Fibroblast of skin of right quadriceps (primary cell): ENCODE measurements at regions not wholly inside any gene's neighbourhood (a gene's known extent, or its start where the extent isn't known, plus 50 kb on each side); places are given as distances from the start of the nearest gene placed in this dataset.

Experiments used
- DNase-seq: peaks from one replicate; pipeline ENCODE4 v3.0.0-alpha.2; 2013

DNA sequence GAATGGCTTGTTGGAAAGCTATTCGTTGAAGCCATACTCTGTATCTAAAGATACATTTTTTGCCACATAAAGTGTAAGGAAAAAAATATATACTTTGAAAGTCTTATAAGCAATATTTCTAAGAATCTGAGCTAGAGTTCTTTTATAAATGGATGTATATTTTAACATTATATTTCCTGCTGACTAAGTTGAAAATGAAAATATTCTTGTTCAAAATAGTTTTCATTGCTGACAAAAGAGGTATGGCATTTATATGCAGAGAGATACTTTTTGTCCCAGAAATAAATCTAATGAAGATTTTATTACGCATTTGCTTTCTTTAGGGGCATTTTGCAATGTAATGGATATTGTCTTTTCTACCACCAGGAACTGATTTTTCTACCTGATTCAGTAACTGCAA lies 834.9 kb downstream of the LRFN5 start:
- DNase-seq, result no peak

DNA sequence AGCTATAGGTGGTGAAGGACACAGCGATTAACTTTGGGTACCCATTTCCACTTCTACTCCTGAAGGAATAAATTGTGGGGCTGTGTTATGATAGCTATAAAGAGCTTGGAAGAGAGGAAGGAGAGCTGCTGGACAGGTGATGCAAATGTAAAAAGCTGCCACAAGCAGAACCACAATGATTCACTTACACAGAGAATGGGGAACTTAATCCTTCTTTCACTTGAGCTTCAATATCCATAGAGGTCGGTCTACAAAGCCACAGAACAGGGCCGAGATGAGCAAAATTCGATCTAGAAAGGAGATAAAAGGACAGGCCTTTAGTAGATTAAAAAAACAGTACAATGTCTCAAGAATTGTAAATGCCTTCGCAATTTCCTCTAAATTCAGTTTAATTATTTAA lies 831.1 kb downstream of the LRFN5 start:
- DNase-seq, result no peak

DNA sequence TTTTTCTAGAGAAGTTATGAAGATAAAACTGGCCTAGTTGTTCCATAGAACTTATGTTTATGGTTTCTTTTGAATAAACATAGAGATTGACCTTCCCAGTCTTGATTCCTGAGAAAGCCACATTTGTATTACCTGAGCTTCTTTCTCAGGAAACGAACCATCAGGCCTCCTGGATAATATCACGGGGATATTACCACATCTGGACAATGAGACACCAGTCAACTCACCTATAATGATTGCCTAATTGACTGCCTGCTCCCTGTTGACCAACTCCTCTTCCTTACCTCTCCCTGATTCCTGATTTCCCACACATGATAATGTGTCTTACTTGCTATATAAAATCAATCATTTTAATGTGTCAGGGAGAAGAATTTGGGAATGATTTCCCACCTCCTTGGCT lies 822.7 kb downstream of the LRFN5 start:
- DNase-seq, result no peak

DNA sequence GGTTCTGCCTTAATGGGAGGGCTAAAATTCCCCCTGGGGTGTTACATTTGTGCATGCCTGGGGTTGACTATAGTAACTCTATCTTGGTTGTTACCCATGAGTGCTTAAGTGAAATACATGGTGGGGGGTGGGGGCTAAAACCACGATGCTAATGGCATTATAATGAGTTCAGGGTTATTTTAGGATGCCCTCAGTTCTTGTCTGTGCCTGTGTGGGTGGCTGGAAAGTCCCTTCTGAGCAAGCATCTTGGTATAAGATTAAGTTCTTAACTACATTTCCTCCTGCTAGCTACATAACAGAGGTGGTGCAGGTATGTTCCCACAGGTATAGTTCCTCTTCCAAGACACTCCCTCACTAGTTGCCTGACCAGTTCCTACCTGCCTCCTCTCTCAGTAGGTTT lies 822.3 kb downstream of the LRFN5 start:
- DNase-seq, result no peak

DNA sequence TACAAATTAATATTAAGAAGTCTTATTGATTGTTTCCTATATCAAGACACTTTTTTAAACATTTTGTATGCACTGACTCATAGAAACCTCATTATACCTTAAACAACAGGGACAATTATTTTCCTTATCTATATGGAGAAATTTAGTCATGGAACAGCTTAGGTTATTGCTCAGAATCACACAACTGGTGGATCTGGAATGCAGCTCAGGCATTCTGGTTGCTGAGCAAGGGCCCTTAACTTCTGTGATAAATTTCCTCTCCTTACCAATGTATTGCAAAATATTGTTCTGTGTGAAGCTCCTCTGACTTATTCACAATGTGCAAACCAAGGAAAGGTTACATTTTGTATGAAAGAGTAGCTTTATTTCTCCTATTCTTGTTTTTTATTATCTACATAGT lies 817.8 kb downstream of the LRFN5 start:
- no peak for DNase-seq

- DNase-seq, result no peak
These were observed 814.9 kb downstream of the LRFN5 start for GRCh38 chr14:42421377-42422078.

DNA sequence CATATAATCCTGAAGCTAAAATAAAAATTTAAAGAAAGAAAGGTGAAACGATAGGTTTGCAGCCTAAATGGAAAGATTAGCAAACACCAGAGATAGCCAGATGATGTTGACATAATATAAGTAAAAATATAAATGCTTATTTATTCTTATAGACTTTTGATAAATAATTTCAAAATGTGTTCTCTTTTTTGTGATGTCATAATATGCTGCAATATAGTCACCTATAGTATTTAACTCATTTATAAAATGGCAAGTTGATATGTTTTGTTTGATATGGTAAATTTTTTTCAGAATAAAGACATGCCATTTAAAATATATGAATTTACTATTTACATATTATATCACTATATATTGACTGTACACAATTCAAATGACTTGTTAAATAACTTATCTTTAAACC lies 813.4 kb downstream of the LRFN5 start:
- no peak for DNase-seq

DNA sequence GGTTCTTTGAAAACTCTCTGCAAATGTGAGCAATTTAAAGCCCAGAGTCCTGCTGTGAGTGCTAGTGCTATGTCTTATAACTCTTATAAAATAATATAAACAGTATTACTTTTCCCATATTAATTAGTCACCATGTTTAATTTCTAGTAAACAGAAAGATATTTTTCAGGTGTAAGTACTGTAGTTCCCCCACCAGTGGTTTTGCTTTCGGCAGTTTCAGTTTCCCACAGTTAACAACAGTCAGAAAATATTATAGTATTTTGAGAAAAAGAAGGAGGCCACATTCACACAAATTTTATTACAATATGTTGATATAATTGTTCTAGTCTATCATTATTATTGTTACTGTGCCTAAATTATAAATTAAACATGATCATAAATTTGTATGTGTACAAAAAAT lies 800.5 kb downstream of the LRFN5 start:
- no peak for DNase-seq

DNA sequence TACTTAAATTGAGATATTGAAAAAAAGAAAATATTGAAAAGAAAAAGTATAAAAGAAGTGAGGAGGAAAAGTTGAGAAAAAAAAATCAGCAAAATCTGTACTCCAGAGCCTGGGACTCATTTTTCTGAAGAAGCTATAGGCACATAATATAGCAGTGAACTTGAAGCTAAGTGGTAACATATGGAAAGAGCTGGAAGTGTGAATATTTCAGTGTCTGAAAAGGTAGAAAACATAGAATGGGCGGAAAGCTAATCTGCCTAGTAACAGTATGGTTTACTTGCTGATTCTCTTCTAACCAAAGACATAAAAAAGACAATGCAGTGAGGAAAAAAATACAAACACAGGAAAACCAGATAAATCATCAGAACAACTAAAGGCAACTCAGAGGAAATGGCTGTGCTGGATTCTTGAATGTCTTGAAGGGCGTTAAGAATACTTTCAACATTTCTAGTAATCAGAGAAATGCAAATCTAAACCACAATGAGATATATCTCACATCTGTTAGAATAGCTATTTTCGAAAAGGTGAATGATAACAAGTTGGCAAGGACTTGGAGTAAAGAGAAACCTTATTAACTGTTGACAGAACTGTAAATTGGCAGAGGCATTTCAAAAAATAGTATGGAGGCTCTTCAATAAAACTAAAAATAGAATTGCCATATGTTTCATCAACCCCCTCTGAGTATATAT lies 784.6 kb downstream of the LRFN5 start:
- no peak for DNase-seq

DNA sequence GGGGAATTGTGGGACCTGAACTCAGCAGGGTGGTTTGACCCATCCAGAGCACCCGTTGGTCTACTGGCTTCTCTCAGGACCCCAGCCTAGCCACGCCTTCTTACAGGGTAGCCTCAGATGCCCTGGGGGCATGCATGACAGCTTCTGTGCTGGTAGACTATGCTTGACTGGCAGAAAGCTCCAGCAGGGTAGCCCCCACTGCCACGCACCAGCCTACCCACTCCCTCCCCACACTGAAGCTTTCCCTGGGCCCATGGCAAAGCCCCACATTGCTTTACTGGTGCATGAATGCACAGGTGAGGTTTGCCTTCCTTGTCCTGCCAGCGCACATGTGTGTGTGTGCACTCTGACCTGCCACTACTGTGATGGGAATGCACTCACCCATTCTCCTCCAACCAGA lies 772.2 kb downstream of the LRFN5 start:
- no peak for DNase-seq

DNA sequence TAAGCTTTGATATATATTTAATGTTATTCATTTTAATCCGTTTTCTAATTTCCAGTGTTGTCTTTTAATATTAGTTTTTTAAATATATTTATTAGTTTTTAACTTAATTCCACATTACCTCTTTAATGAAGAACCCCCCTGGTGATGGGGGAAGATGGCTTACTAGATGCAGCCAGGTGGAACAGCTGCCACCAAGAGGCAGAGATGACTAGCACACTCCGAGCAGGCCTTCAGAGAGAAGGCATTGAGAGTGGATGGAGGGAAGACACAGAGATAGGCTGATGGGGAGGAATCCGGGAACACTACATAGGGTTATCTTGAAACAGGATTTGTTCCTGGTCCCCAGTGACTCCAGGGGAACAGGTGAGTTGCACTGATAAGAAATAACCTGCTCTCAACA lies 771.6 kb downstream of the LRFN5 start:
- no peak for DNase-seq

DNA sequence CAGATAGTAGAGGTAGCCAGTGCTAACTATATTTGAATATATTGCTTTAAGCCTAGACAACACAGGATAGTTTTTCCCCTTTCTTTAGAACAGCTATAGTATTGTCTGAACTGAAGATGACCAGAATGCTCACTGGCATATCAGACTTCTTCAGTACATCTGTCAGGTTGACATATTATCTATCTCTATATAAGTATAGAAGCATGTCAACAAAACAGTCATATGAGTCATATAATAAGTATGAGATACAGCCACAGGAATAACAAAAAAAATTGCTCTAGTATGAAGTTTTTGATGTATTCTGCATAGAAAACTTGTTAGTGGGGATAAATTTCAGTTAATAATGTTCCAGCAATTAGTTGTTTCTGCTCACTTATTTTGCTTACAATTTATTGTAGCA lies 767.7 kb downstream of the LRFN5 start:
- no peak for DNase-seq

- no peak for DNase-seq
These were observed 763.4 kb downstream of the LRFN5 start for GRCh38 chr14:42370056-42370455.

- no peak for DNase-seq
These were observed 761.6 kb downstream of the LRFN5 start for GRCh38 chr14:42368234-42368633.

DNA sequence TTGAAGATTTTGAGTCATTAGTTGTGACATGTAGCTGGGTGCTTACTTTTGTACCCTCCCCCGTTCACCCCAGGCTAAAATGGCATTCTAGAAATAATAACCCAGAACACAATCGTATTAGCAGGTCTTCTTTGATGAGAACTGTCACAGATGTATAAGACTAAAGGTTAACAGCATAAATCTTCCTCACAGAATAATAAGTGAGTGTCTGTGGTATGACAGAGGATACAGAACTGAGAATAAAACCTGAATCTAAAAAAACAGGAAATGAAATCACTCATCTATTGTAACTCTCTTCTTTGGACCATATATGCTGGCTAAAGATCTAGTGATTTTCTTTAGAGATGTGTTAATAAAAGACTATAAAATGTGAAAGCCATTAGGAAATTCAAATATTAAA lies 746.6 kb downstream of the LRFN5 start:
- no peak for DNase-seq

DNA sequence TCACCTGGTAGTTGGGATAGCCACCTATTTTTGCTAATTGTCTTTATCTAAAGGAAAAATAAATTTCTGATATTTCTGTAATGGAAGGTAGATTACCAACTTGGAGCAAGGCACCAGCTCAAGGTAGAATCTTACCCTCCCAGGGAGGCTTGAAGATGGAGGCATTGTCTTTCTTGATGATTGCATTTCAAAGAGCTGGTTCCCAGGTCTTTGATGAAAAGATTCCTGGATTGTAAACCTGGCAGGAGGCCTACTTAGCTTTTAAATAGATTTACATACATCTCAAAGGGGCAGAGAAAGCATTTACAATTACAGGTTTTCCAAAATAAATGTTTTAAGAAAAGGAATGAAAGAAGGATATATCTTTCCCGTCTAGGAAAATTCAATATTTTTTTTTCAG lies 729.2 kb downstream of the LRFN5 start:
- no peak for DNase-seq

DNA sequence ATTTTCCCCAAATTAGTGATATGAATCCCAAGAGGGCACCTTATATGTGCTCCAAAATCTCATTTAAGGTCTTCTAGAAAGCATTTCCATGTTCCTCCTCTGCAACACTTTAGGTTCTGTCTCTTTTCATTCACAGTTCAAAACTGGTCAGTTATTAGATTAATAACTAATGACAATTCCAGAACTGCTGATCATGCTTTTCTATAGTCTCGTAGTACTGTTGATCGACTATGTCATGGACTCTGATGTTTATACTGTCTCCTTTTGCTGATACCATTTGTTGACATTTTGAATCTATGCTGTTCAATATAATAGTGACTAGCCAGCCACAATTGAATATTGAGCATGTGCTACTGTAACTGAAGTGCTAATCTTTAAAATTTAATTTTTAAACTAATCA lies 728.3 kb downstream of the LRFN5 start:
- no peak for DNase-seq

- DNase-seq, result no peak
These were observed 716.8 kb downstream of the LRFN5 start for GRCh38 chr14:42323426-42323825.

DNA sequence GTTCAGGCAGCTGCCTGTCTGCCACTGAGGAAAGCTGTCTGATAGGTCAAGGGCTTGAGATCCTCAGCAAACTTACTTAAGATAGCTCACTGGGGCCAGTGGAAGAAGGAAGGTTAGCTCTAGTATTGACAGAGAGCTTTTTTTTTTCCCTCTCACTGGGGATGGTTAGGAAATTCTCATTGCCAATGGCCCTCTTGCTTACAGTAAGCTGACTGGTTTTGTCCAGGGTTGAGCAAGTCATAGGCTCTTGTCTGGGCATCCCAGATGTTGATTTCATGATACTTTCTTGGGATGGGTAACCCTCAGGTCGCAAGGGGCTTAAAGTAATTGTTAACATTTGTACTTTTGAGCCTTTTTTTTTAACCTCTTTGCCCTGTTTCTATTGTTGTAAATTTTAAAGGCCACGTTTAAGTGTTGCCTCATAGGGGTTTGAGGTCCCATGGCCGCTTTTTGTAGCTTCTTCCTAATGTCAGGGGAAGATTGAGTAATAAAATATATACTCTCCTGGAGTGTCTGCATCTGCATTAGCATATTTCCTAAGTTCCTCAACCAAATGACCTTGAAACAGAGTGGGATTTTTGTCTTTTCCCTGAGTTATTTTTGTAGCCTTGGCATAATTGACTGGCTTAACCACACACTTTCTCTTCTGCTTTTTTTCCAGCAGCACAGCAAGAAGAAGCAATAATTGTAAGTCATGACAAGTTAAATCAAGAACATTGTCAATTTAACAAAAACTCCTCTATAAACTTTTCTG lies 716.0 kb downstream of the LRFN5 start:
- DNase-seq, result no peak

- DNase-seq, result no peak
These were observed 713.3 kb downstream of the LRFN5 start for GRCh38 chr14:42319996-42320395.

DNA sequence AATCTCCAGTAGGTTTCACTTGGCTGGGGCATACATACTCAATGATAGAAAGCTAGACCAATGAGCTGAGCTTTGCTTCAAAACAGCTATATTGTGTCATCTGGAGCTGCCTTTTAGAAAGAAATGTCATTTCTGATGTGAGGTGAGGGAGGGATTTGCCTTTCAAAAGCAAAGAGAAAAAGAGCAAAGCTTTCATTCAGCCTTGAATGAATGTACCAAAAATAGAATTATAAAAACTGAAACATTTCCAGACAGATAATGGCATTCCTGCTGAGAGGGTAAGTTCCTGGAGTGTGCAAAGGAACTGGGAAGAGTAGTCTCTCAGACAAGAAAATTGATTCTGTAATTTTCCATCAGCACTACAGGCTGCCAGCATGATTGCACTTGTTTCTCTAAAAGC lies 710.0 kb downstream of the LRFN5 start:
- DNase-seq, result no peak

- DNase-seq, result no peak
These were observed 705.2 kb downstream of the LRFN5 start for GRCh38 chr14:42311876-42312275.

- DNase-seq, result no peak
These were observed 700.7 kb downstream of the LRFN5 start for GRCh38 chr14:42307239-42307825.

DNA sequence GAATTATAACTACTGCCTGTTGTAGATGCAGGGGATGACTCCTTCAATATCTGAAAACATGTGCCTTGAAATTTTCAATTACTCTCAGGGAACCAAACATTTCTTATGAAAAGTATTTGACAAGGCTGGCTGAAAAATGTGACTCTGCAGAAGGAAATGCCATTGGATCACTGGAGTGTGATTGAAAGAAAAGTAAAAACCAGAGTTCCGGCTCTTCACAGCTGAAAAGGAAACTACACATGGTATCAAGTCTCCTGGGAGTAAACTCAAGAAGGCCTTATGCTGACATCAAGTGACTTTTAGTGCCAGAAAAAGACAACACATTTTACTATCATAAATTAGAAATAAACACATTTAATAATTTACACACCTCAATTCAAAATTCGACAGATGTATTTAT lies 693.0 kb downstream of the LRFN5 start:
- no peak for DNase-seq
